MM.1S (cell line): ENCODE measurements at regions not wholly inside any gene's neighbourhood (a gene's known extent, or its start where the extent isn't known, plus 50 kb on each side); places are given as distances from the start of the nearest gene placed in this dataset.

Experiments
- CTCF ChIP-seq: fragments of 300-600 bp; sonication (generic); IDR thresholded peaks from 2 replicates; pipeline ENCODE4 v1.5.1; 2016; ENCODE audit warnings: antibody characterized with exemption, low read length, mixed read lengths
- EZH2 ChIP-seq: fragments of 300-600 bp; sonication (generic); optimal IDR thresholded peaks from 2 replicates; pipeline ENCODE3; 2017; ENCODE audit warnings: low read depth, mild to moderate bottlenecking, antibody characterized with exemption, low read length, mixed read lengths

- TF ChIP-seq CTCF (no peak), EZH2 (no peak)
These were observed 92.5 kb downstream of the PTPRS start for GRCh38 chr19:5247957-5248705.
